ENCODE measurements at regions not wholly inside any gene's neighbourhood (a gene's known extent, or its start where the extent isn't known, plus 50 kb on each side); places are given as distances from the start of the nearest gene placed in this dataset.
"Not testable (repeated sequence)": the region's sequence is repeated elsewhere in the genome, so short reads cannot be mapped to it uniquely, and the experiment has no call there.

GRCh38 chr6:93918258-93918657, 498.9 kb upstream of the EPHA7 start:
- no peak for DNase-seq

- no peak for DNase-seq
These were observed 497.9 kb upstream of the EPHA7 start for GRCh38 chr6:93917216-93917615.

DNA sequence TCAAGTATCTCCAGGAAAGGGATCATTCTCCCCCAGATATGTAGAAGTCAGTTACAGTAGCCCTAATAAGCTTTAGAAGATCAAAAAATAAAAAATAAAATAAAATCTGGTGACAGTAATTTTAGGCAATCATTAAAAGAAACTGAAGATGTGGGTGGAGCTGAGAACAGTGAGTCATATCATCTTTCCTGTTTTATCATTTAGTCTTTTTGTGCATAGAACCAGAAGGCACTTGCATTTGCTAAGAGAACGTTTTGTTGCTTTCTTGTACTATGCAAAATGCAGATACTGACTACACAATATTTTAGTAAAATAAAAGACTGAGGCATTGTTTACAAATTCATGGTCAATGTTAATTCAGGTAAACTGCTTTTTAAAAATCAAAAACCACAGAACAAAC, 497.4 kb upstream of the EPHA7 start:
- no peak for DNase-seq

DNA sequence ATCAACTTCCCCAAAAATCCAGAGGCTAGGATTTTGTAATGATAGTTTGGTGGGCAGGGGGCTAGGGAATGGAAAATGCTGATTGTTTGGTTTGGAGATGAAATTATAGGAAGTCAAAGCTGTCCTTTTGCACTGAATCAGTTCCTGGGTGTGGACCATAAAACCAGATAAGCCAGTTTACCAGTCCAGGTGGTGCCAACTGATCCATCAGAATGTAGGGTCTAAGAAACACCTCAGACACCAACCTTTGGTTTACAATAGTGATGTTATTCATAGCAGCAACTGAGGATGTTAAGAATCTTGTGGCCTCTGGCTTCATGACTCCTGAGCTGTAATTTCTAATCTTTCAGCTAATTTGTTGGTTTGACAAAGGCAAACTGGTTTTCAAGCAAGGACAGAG, 496.6 kb upstream of the EPHA7 start:
- no peak for DNase-seq

DNA sequence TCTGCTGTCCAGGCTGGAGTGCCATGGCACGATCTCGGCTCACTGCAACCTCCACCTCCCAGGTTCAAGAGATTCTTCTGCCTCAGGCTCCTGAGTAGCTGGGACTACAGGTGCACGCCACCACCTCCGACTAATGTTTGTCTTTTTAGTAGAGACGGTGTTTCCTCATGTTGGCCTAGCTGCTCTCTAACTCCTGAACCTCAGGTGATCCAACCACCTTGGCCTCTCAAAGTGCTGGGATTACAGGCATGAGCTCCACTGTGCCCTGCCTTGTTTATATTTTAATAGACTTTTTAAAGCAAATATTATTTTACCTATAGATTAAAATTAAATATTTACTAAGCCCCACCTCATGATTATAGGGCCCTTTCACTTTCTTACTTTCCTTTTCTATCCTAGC, 483.2 kb upstream of the EPHA7 start:
- no peak for DNase-seq

- no peak for DNase-seq
These were observed 480.8 kb upstream of the EPHA7 start for GRCh38 chr6:93900142-93900541.

DNA sequence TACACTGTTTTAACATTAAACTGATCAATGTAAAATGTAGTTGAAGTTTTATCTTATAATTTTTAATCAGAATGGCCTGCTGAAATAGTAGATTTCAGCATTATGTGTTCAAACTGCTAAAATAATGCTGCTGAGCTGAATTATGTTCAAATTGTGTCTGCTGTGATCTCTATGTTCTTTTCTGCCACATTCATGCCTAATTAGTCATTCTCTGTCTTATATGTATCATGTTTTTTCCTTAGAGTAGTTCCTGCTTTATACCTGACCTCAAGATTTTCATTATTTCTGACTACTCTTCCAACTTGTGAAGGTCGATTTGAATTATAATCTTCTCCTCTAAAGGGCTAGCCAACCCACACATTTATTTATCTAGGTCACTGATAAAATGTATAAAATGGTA, 476.7 kb upstream of the EPHA7 start:
- no peak for DNase-seq

DNA sequence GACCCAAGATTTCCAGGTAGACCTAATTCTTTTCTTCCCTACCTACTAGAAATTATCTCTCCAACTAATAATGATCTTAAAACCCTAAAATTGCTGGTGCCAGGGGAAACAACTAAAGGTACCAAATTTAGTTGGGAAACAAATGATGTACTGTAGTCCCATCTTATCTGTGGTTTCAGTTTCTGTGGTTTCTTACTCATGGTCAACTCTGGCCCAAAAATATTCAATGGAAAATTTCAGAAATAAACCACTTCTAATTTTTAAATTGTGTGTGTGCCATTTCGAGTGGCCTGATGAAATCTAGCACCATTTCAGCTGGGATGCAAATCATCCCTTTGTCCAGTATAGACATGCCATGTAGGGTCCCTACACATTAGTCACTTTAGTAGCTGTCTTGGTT, 475.2 kb upstream of the EPHA7 start:
- no peak for DNase-seq

DNA sequence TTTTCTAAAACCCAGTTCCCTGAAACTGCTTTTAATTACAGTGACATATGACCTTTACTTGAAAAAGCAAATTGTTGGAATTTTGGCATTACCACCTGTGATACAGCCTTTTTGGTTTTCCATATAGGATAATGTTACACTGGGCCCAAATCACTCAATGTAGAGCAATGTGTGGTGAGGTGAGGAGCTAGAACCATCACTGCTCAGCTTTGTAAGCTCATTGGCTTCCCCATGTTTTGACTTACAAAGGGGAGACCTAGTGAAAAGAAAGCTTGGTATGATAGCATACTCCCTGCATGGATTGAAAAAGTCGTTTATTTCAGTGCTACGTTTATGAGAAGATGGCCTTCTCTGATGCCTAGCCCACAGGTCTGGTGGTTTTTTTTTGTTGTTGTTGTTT, 470.4 kb upstream of the EPHA7 start:
- no peak for DNase-seq

- no peak for DNase-seq
These were observed 467.1 kb upstream of the EPHA7 start for GRCh38 chr6:93886416-93886815.

DNA sequence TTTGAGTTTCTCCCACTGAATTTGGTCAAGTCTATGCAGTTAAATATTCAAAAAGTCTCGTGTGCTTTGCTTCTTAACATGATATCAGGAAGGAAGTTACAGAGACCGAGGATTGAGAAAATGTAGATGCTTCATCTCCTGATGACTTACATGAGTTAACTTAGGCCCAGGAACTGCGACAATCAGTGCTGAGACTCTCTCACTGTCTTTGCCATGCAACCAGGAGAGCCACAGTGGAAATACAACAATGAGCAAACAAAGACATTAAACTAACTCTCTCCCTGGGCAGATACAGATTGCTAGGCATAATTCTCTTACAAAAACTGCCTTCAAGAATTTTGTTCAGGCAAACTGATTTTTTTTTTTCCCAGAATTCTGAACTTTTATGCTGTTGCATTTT, 440.6 kb upstream of the EPHA7 start:
- DNase-seq: no peak

DNA sequence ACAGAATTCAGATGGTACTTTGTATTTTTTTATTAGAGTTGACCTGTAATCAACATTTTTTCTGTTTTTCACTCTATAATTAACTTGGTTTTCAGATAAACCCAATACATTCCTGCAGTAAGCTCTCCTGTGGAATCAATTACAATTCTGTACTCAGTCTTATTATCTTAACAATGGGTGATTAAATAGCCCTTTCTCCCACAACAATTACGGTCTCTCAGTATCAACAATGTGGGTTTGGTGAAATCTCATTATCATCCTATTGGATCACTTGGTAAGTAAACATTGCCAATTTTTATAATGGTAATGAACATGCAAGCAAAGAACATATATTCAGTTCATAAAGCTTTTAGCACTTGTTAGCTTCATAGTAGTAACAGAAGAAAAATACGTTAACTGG, 438.9 kb upstream of the EPHA7 start:
- DNase-seq: no peak

DNA sequence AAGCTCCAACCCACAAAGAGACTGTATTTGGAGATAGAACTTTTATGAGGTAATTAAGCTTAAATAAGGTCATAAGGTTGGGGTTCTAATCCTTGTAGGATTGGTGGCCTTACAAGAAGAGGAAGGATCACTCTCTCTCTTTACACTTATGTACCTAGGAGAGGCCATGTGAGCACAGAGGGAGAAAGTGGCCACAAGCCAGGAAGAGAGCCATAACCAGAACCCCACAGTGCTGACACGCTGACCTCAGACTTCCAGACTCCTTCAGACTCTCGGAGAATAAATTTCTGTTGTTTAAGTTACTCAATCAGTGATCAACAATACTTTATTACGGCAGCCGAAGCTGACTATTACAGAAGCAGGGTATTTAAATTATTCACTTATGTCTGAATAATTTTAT, 430.5 kb upstream of the EPHA7 start:
- DNase-seq: no peak

- DNase-seq: no peak
These were observed 428.8 kb upstream of the EPHA7 start for GRCh38 chr6:93848031-93848742.

- DNase-seq: no peak
These were observed 422.8 kb upstream of the EPHA7 start for GRCh38 chr6:93842178-93842577.

DNA sequence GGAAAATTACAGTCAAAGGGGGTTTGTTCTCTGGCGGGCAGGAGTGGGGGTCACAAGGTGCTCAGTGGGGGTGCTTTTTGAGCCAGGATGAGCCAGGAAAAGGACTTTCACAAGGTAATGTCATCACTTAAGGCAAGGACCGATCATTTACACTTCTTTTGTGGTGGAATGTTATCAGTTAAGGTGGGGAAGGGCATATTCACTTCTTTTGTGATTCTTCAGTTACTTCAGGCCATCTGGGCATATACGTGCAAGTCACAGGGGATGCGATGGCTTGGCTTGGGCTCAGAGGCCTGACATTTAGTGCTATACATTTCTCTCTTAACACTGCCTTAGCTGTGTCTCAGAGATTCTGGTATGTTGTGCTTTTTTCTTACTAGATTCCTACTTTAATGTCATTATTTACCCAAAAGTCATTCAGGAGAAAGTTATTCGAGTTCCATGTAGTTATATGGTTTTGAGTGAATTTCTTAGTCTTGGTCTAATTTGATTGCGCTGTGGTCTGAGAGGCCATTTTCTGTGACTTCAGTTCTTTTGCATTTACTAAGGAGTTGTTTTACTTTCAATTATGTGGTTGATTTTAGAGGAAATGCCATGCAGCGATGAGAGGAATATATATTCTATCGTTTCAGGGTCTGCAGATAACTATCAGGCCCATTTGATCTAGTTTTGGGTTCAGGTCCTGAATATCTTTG, 416.2 kb upstream of the EPHA7 start:
- not testable (repeated sequence) for DNase-seq

DNA sequence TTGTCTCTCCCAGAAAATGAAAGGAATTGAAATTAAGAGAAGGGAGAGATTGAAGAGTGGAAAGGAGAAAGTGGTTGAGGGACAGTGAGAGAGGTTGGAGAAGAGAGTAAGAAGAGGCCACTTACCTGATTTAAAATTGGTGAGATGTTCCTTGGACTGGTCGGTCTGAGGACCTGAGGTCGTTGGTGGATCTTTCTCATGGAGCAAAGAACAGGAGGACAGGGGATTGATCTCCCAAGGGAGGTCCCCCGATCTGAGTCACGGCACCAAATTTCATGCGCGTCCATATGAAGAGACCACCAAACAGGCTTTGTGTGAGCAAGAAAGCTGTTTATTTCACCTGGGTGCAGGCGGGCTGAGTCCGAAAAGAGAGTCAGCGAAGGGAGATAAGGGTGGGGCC, 415.7 kb upstream of the EPHA7 start:
- DNase-seq: not testable (repeated sequence)

GRCh38 chr6:93833326-93833725, 414.0 kb upstream of the EPHA7 start:
- not testable (repeated sequence) for DNase-seq

- not testable (repeated sequence) for DNase-seq
These were observed 410.4 kb upstream of the EPHA7 start for GRCh38 chr6:93829757-93830156.

- no peak for DNase-seq
These were observed 409.6 kb upstream of the EPHA7 start for GRCh38 chr6:93829009-93829408.

- no peak for DNase-seq
These were observed 409.2 kb upstream of the EPHA7 start for GRCh38 chr6:93828553-93828952.

DNA sequence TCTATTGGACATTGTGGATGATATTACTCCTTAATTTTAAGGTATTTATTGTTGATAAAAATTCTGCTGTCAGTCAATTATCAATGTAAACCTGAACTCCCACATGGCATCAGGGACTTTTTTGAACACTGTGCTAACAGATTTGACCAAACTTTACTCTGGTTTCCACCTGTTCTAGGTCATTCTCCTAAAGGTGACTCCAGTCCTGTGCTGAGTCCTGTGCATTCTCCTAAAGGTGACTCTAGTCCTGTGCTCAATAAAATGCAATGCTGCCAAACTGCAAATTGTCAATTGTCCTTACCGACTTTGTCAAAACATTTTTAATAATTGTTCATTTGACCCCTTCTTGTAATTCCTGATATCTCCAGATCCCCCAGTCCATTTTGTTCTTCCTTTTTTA, 408.4 kb upstream of the EPHA7 start:
- no peak for DNase-seq

DNA sequence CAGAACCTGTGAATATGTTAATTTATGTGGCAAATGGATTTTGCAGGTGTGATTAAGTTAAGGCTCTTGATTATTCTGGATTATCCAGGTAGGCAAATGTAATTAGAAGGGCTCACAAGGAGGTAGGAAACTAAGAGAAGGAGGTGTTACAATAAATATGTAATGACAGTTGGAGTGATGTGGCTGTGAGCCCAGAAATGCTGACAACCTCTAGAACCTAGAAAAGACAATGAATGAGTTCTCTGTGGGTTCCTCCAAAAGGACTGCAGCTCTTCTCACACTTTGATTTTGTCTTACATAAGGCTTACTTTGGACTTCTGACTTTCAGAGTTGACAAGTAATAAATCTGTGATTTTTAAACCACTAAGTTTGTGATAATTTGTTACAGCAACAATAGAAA, 406.6 kb upstream of the EPHA7 start:
- no peak for DNase-seq

DNA sequence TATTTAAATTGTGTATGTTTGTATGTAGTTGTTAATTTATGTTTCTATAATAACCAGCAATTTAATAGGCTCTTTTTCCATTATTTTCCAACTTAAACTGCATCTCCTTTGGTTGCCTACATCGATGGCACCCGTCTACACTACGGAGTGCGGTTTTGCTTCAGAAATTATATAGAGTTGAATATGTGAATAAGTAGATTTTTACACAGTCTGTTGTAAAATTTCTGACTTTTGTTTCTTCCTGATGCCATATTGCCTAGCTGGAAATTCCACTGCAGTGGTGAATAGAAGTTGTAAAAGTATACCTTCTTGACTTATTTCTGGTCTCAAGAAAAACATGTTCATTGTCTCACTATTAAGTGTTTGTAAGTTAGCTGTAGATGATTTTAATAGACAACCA, 404.1 kb upstream of the EPHA7 start:
- no peak for DNase-seq
